ENCODE measurements at regions not wholly inside any gene's neighbourhood (a gene's known extent, or its start where the extent isn't known, plus 50 kb on each side); places are given as distances from the start of the nearest gene placed in this dataset.

DNA sequence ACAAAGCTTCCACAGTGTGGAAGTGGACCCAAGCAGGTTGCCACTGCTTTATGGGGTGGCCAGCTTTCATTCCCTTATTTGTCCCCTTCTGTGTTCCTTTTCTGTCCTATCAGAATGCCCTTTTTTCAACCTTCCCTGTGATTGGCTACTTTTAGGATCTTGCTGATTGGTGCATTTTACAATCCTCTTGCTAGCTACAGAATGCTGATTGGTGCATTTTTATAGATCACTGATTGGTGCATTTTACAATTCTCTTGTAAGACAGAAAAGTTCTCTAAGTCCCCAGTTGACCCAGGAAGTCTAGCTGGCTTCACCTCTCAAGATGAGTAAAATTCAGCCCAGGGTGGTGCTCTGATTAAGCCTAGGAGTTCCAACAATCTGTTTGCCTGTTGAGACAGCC, 157.2 kb upstream of the ERCC6L2 start:
- no peak for TF ChIP-seq TAF1 (IDR thresholded peaks at IDR 0.05; ENCODE audit: borderline replicate concordance, insufficient read depth, low read length)
- TF ChIP-seq POLR2AphosphoS5 (IDR thresholded peaks at IDR 0.05; ENCODE audit: low read depth, low read length) = no peak
- TF ChIP-seq, protein P1, sequence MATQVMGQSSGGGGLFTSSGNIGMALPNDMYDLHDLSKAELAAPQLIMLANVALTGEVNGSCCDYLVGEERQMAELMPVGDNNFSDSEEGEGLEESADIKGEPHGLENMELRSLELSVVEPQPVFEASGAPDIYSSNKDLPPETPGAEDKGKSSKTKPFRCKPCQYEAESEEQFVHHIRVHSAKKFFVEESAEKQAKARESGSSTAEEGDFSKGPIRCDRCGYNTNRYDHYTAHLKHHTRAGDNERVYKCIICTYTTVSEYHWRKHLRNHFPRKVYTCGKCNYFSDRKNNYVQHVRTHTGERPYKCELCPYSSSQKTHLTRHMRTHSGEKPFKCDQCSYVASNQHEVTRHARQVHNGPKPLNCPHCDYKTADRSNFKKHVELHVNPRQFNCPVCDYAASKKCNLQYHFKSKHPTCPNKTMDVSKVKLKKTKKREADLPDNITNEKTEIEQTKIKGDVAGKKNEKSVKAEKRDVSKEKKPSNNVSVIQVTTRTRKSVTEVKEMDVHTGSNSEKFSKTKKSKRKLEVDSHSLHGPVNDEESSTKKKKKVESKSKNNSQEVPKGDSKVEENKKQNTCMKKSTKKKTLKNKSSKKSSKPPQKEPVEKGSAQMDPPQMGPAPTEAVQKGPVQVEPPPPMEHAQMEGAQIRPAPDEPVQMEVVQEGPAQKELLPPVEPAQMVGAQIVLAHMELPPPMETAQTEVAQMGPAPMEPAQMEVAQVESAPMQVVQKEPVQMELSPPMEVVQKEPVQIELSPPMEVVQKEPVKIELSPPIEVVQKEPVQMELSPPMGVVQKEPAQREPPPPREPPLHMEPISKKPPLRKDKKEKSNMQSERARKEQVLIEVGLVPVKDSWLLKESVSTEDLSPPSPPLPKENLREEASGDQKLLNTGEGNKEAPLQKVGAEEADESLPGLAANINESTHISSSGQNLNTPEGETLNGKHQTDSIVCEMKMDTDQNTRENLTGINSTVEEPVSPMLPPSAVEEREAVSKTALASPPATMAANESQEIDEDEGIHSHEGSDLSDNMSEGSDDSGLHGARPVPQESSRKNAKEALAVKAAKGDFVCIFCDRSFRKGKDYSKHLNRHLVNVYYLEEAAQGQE (IDR thresholded peaks at IDR 0.05; ENCODE audit: insufficient read depth in 1 of 2, low read depth in 2 of 2, low read length in 2 of 2) = no peak
- TF ChIP-seq SIN3A (IDR thresholded peaks at IDR 0.05; ENCODE audit: borderline replicate concordance, insufficient read depth, low read length) = no peak

Data from PFSK-1 (cell line).